HUES64 (cell line): ENCODE measurements at regions not wholly inside any gene's neighbourhood (a gene's known extent, or its start where the extent isn't known, plus 50 kb on each side); places are given as distances from the start of the nearest gene placed in this dataset.

Source experiments
- H3K27ac ChIP-seq: 2 replicates; pipeline ENCODE4 v1.7.0; 2013; ENCODE audit warnings: low read depth, low read length, inconsistent platforms
- H3K27me3 ChIP-seq: 2 replicates; pipeline ENCODE4 v1.6.1; 2013; ENCODE audit warnings: mild to moderate bottlenecking, low read length; ENCODE audit not compliant: insufficient read depth
- H3K36me3 ChIP-seq: 2 replicates; pipeline ENCODE4 v1.6.1; 2013; ENCODE audit warnings: mild to moderate bottlenecking, low read length; ENCODE audit not compliant: insufficient read depth
- H3K4me1 ChIP-seq: 2 replicates; pipeline ENCODE4 v1.6.1; 2013; ENCODE audit warnings: mild to moderate bottlenecking, low read length, moderate library complexity; ENCODE audit not compliant: insufficient read depth
- H3K4me3 ChIP-seq: 2 replicates; pipeline ENCODE4 v1.5.1; 2013; ENCODE audit warnings: mild to moderate bottlenecking, low read length, moderate library complexity
- H3K9ac ChIP-seq: 2 replicates; pipeline ENCODE4 v1.6.1; 2013; ENCODE audit warnings: mild to moderate bottlenecking, low read depth, low read length
- H3K9me3 ChIP-seq: 2 replicates; pipeline ENCODE4 v1.6.1; 2013; ENCODE audit warnings: low read depth, low read length; ENCODE audit not compliant: insufficient read depth
- WGBS: fragments of 150-250, 120-280 bp; methylation state at CpG from one replicate; pipeline ENCODE4 v1.1.7; 2013; ENCODE audit warnings: missing lambda C conversion rate; 5-methylcytosine and 5-hydroxymethylcytosine counted together

DNA sequence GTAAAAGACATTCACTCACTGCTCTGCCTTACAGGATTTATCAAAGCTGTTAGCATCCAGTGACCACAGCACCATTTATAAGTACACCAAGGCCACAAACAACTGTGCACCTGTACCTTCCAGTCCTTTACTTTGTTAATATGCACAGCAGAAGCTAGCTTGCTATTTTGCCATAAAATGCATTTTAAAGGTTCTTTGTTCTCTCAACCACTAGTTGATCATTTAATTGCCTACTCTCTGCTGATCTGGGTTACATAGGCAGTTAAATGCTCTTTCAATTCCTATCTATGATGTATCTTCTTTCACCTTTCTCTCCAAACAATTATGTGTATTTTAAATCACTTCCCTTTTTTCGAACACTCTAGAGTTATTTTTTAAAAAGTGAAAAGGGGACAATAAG, 126.4 kb downstream of the SIPA1L2 start:
- Histone ChIP-seq H3K36me3 (no peaks in the 10 kb centered on the region), H3K27ac (no peak overlapping the region), H3K4me1 (peaks cover 28% of the 10 kb centered on the region), H3K9me3 (no peaks in the 10 kb centered on the region), H3K27me3 (no peaks in the 10 kb centered on the region), H3K4me3 (no peak overlapping the region), H3K9ac (no peak overlapping the region)
- WGBS, result 89% methylated on average over 1 of the region's 1 CpG

DNA sequence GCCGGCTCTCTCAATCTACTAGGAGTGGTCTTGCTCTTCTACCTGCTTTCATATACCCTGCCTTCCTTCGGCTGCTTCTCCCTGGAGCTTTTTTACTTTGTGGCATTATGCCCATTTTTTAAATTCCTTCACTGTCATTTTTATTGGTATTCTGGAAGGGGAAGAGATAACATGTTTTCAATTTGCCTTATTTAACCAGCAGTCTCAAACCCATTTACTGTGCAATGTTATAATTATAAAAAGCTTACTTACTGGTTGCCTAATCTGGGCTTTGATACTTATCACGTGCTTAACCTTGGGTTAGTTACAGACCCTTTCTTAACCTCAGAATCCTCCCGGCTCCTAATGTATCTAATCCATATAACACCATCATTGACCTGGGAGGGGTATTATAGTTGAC, 128.1 kb downstream of the SIPA1L2 start:
- peaks cover 13% of the 10 kb centered on the region for H3K4me1 ChIP-seq
- H3K4me3 ChIP-seq, result no peak overlapping the region
- H3K9me3 ChIP-seq, result no peaks in the 10 kb centered on the region
- H3K36me3 ChIP-seq, result no peaks in the 10 kb centered on the region
- no peak overlapping the region for H3K27ac ChIP-seq
- WGBS, result 95% methylated on average over 3 of the region's 4 CpGs
- H3K9ac ChIP-seq, result no peak overlapping the region
- H3K27me3 ChIP-seq, result no peaks in the 10 kb centered on the region

DNA sequence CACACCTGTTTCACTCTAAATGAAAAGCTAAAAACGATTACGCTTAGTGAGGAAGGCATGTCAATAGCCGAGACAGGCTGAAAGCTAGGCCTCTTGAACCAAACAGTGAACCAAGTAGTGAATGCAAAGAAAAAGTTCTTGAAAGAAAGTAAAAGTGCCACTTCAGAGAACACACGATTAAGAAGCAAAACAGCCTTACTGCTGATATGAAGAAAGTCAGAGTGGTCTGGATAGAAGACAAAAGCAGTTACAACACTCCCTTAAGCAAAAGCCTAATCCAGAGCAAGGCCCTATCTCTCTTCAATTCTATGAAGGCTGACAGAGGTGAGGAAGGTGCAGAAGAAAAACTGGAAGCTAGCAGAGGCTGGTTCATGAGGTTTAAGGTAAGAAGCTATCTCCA, 130.7 kb downstream of the SIPA1L2 start:
- 89% methylated on average over 4 of the region's 4 CpGs for WGBS
- Histone ChIP-seq H3K9ac (no peak overlapping the region), H3K4me1 (peaks cover 12% of the 10 kb centered on the region), H3K27ac (no peak overlapping the region), H3K27me3 (no peaks in the 10 kb centered on the region), H3K4me3 (no peak overlapping the region), H3K9me3 (no peaks in the 10 kb centered on the region), H3K36me3 (no peaks in the 10 kb centered on the region)

DNA sequence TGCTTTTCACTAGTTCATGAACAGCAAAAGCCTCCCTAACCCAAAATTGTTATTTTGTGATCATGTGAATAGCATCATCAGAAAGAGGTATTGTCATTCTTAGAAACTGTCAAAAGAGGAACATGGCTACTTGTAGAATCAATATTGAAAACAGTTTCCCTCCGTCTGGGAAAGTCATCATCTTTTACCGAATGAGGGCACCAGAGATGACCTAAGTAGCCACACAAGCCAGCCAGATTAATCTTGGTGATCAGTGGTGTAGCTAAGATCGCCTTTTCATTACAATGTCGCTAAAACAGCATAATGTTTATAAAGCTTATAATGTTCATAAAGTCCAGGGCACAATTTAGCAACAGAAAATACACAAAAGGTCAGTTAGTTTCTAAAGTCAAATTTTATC, 136.1 kb downstream of the SIPA1L2 start:
- WGBS, result 97% methylated on average over 4 of the region's 4 CpGs
- Histone ChIP-seq H3K27ac (no peak overlapping the region), H3K4me1 (no peaks in the 10 kb centered on the region), H3K36me3 (peaks cover 29% of the 10 kb centered on the region), H3K9ac (no peak overlapping the region), H3K4me3 (no peak overlapping the region), H3K27me3 (no peaks in the 10 kb centered on the region), H3K9me3 (no peaks in the 10 kb centered on the region)

DNA sequence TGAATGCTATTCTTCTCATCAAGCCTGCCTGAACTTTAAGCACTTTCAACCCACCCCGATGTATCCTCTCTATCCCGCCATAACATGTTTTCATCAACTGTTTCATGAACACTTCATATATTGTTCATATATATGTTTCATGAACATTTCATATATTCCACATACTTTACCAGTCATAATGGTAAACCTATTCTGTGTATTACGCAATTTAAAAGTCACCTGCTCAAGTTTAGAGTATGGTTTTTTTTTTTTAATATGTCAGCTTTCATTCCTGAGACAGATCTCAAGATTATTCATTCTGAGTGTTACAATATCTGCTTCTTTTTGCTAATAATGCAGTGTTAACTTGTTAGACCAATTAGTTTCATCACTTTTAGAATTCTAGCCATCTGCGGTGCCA, 140.7 kb downstream of the SIPA1L2 start:
- Histone ChIP-seq H3K36me3 (peaks cover 46% of the 10 kb centered on the region), H3K27ac (no peak overlapping the region), H3K4me1 (0 out of 2 replicates have a peak, but pooled peaks cover 6% of the 10 kb centered on the region), H3K27me3 (no peaks in the 10 kb centered on the region), H3K9ac (no peak overlapping the region), H3K9me3 (no peaks in the 10 kb centered on the region), H3K4me3 (no peak overlapping the region)
- WGBS, result 93% methylated on average over 4 of the region's 4 CpGs

DNA sequence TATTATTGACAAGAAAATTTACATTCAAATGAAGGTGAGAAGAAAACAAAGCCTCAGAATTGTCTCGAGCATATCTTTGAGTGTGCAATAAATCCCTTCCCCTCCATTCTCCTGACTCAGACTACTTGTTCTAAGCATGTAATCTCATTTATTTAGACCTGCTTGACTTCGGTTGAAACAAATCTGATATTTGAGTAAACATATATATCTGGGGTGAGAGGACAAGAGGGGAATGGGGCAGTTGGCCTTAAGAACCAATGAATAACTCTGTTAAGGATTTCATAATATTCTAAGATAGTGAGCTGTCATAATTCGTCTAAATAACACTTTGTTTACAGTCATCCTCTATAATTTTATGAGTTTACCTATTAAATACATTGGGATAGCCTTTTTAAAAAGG, 142.7 kb downstream of the SIPA1L2 start:
- Histone ChIP-seq H3K4me1 (0 out of 2 replicates have a peak, but pooled peaks cover 6% of the 10 kb centered on the region), H3K9me3 (no peaks in the 10 kb centered on the region), H3K4me3 (no peak overlapping the region), H3K27me3 (no peaks in the 10 kb centered on the region), H3K9ac (no peak overlapping the region), H3K36me3 (peaks cover 52% of the 10 kb centered on the region), H3K27ac (no peak overlapping the region)
- WGBS, result 82% methylated on average over 2 of the region's 3 CpGs

DNA sequence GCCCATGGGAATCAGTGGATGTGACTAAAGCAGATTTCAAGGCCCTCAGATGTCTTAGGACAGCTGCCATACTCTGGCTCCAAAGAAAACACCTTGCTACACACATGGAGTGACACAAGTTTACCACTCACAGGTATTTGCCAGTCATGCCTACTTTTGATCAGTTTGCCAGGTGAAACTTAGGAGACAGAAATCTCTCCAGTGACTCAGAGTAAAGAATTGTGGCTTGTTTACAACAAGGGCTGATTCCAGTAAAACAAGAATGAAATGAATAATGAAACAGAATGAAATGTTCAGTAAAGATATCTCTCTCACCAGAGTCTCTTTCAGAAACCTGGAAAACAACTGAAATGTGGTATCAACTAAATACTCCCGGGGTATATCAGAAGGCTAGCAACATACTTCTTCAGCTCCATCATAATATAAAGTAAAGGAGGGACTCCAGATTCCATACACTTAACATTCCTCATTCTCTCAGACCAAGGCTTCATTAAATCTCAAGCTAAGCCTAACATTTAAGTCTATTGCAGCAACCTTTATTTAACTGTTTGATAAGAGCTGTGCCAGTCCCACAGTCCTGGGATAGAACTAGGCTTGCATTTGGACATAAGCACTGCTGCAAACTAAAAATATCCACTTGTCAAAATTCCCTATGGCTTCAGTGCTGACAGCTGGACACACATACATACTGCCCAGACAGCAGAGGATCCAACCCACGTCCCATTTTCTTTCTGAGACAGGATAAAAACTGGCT, 143.3 kb downstream of the SIPA1L2 start:
- Histone ChIP-seq H3K9ac (no peak overlapping the region), H3K4me1 (0 out of 2 replicates have a peak, but pooled peaks cover 6% of the 10 kb centered on the region), H3K27ac (no peak overlapping the region), H3K4me3 (no peak overlapping the region), H3K9me3 (no peaks in the 10 kb centered on the region), H3K27me3 (no peaks in the 10 kb centered on the region), H3K36me3 (peaks cover 52% of the 10 kb centered on the region)
- WGBS, result 90% methylated on average over 2 of the region's 2 CpGs

DNA sequence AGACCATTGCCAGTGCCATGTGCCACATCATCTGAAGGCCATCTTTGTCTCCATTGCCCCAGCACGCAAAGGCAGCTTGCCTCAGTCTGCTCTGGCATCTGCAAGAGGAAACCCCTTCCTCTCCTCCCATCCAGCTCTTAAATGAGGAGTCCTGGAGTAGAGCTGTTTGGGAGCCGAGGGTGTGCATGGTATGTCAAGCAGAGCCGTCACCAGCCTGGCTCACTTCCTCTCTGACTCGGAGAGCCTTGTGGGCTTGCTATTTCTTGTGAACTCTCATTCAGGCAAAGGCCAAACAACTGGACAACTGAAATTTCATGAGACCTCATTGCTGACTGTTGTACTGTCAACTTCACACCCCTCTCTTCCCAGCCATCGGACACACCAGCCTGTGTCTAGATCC, 143.9 kb downstream of the SIPA1L2 start:
- Histone ChIP-seq H3K9me3 (no peaks in the 10 kb centered on the region), H3K4me3 (no peak overlapping the region), H3K4me1 (0 out of 2 replicates have a peak, but pooled peaks cover 6% of the 10 kb centered on the region), H3K9ac (no peak overlapping the region), H3K27ac (no peak overlapping the region), H3K27me3 (no peaks in the 10 kb centered on the region), H3K36me3 (peaks cover 53% of the 10 kb centered on the region)
- WGBS, result 93% methylated on average over 5 of the region's 5 CpGs

DNA sequence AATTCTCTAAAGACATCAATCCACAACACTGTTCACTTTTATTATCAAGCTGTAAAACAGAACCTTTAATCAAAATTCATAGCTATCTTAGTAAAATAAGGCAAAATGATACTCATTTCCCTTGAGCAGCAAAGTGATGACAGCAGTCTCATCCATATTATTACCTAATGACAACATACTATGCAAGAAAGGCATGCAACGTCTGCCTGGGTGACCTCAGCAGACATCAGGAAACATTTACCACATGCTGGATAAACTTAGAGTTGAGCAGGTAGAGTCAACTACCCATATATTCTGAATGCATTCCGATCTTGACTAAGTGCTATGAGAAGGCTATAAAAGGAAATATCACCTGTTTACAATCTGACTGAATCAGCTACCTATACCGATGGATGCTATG, 145.1 kb downstream of the SIPA1L2 start:
- Histone ChIP-seq H3K27ac (no peak overlapping the region), H3K9me3 (no peaks in the 10 kb centered on the region), H3K4me3 (no peak overlapping the region), H3K4me1 (0 out of 2 replicates have a peak, but pooled peaks cover 6% of the 10 kb centered on the region), H3K36me3 (peaks cover 43% of the 10 kb centered on the region), H3K27me3 (no peaks in the 10 kb centered on the region), H3K9ac (no peak overlapping the region)
- 96% methylated on average over 3 of the region's 3 CpGs for WGBS

DNA sequence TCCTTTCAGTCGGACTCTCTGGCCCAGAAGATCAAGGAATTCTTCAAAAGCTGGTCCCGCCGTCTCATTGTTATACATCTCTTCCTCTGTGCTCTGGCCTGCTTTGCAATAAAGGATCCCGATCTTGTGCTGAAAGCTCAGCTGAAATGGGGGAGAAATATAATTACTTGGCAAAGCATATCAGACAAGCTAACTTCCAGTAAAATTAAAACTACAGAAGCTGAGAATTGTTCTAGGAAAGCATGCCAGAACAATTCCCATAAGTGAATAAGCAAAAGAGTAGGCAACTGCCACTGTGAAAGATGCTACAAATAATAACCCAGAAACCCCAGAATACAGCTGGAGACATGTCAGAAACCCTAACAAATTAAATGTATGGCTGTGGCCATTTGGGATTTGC, 146.1 kb downstream of the SIPA1L2 start:
- WGBS, result 97% methylated on average over 4 of the region's 4 CpGs
- Histone ChIP-seq H3K27ac (no peak overlapping the region), H3K27me3 (no peaks in the 10 kb centered on the region), H3K4me1 (0 out of 2 replicates have a peak, but pooled peaks cover 6% of the 10 kb centered on the region), H3K9me3 (no peaks in the 10 kb centered on the region), H3K4me3 (no peak overlapping the region), H3K36me3 (peaks cover 43% of the 10 kb centered on the region), H3K9ac (no peak overlapping the region)

DNA sequence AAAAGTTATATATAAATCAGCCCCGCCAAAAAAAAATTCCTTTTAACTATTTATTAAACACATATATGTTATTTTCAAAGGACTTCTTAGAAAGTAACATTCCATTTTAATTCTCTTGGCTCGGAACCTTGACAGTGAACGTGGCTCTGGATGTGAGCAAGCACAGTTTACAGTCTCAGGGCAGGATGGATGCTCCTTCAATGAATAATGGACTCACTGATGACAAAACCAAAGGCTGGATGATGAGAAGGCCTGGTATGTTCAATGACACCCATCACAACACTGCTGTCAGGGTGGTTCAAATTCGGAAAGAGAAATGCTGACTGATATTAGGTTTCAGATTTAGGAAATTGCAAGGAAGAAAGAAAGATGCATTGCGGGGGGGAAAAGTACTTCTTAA, 148.8 kb downstream of the SIPA1L2 start:
- H3K36me3 ChIP-seq, result peaks cover 34% of the 10 kb centered on the region
- WGBS, result 98% methylated on average over 3 of the region's 5 CpGs
- H3K9ac ChIP-seq, result no peak overlapping the region
- H3K4me3 ChIP-seq, result no peak overlapping the region
- peaks cover 8% of the 10 kb centered on the region; the same call in 1 of the 2 replicates for H3K4me1 ChIP-seq
- no peak overlapping the region for H3K27ac ChIP-seq
- no peaks in the 10 kb centered on the region for H3K27me3 ChIP-seq
- H3K9me3 ChIP-seq, result no peaks in the 10 kb centered on the region
